DND-41 (cell line): ENCODE measurements at regions not wholly inside any gene's neighbourhood (a gene's known extent, or its start where the extent isn't known, plus 50 kb on each side); places are given as distances from the start of the nearest gene placed in this dataset.

Source experiments
- ATAC-seq: fragments of 200-7000 bp; cut with Tn5 transposase; 3 replicates; pipeline ENCODE4 v1.9.1; 2021; ENCODE audit warnings: low read depth; ENCODE audit not compliant: insufficient read depth
- DNase-seq: peaks from one replicate; pipeline ENCODE4 v3.0.0-alpha.2; 2020
- H2AFZ ChIP-seq: 2 replicates; pipeline ENCODE4 v1.6.0; 2012; ENCODE audit warnings: low read depth, low read length
- H3K27ac ChIP-seq: 2 replicates; pipeline ENCODE4 v1.5.1; 2012; ENCODE audit warnings: low read length, inconsistent platforms
- H3K27me3 ChIP-seq: fragments of 200-600 bp; sonication (generic); 2 replicates; pipeline ENCODE4 v1.6.0; 2012; ENCODE audit warnings: low read length, mild to moderate bottlenecking, inconsistent platforms; ENCODE audit not compliant: insufficient read depth, poor library complexity
- H3K36me3 ChIP-seq: 2 replicates; pipeline ENCODE4 v1.5.1; 2012; ENCODE audit warnings: low read length, inconsistent platforms; ENCODE audit not compliant: insufficient read depth
- H3K4me1 ChIP-seq: 2 replicates; pipeline ENCODE4 v1.5.1; 2012; ENCODE audit warnings: mild to moderate bottlenecking, low read length; ENCODE audit not compliant: insufficient read depth
- H3K4me2 ChIP-seq: 2 replicates; pipeline ENCODE4 v1.6.0; 2012; ENCODE audit warnings: mild to moderate bottlenecking, moderate library complexity, low read length, inconsistent platforms; ENCODE audit not compliant: insufficient read depth
- H3K4me3 ChIP-seq, 2 experiments: fragments of 200-600 bp in 1 of 2; shearing (Covaris generic) in 1 of 2; 2 replicates each; pipeline ENCODE4 v1.5.1; 2012 to 2016; ENCODE audit warnings: inconsistent platforms in 2 of 2, low read length in 2 of 2, mild to moderate bottlenecking in 2 of 2, low read depth in 1 of 2, moderate library complexity in 1 of 2
- H3K79me2 ChIP-seq: 2 replicates; pipeline ENCODE4 v1.6.0; 2012; ENCODE audit warnings: low read length, inconsistent platforms; ENCODE audit not compliant: insufficient read depth
- H3K9ac ChIP-seq: 2 replicates; pipeline ENCODE4 v1.6.0; 2012; ENCODE audit warnings: low read depth, mild to moderate bottlenecking, inconsistent platforms, low read length, moderate library complexity
- H3K9me3 ChIP-seq: 2 replicates; pipeline ENCODE4 v1.5.1; 2012; ENCODE audit warnings: low read length, moderate library complexity, mild to moderate bottlenecking, inconsistent platforms; ENCODE audit not compliant: insufficient read depth, severe bottlenecking
- H4K20me1 ChIP-seq: 2 replicates; pipeline ENCODE4 v1.6.0; 2012; ENCODE audit warnings: low read length; ENCODE audit not compliant: insufficient read depth
- CTCF ChIP-seq: IDR thresholded peaks from 2 replicates; pipeline ENCODE4 v1.5.1; 2012; ENCODE audit warnings: borderline replicate concordance, low read length, moderate library complexity, mild to moderate bottlenecking; ENCODE audit not compliant: poor library complexity, severe bottlenecking; ENCODE audit errors: extremely low read depth
- EZH2 ChIP-seq: IDR thresholded peaks from 3 replicates; pipeline ENCODE4 v1.6.1; 2012; ENCODE audit warnings: borderline replicate concordance, low read depth, mild to moderate bottlenecking, moderate library complexity, low read length, inconsistent platforms; ENCODE audit not compliant: severe bottlenecking

- Histone ChIP-seq H3K9ac (no peak overlapping the region), H3K36me3 (no peaks in the 10 kb centered on the region), H3K4me1 (no peaks in the 10 kb centered on the region), H3K4me3 (no peak overlapping the region), H3K4me2 (no peak overlapping the region), H4K20me1 (no peaks in the 10 kb centered on the region), H3K79me2 (no peaks in the 10 kb centered on the region), H3K9me3 (no peaks in the 10 kb centered on the region), H2AFZ (no peak overlapping the region), H3K27me3 (no peaks in the 10 kb centered on the region), H3K27ac (no peak overlapping the region)
- no peak for TF ChIP-seq EZH2
- no peak for TF ChIP-seq CTCF
- DNase-seq (no peak), ATAC-seq (no peak)
Measured at GRCh38 chr2:145769011-145769716, 1249.2 kb upstream of the ZEB2 start.

- ATAC-seq (no peak), DNase-seq (no peak)
- no peak overlapping the region for H2AFZ ChIP-seq
- no peak overlapping the region for H3K4me3 ChIP-seq
- H3K4me1 ChIP-seq = no peaks in the 10 kb centered on the region
- H3K36me3 ChIP-seq = no peaks in the 10 kb centered on the region
- H3K27ac ChIP-seq = no peak overlapping the region
- H3K9ac ChIP-seq = no peak overlapping the region
- TF ChIP-seq EZH2 (no peak), CTCF (no peak)
- no peaks in the 10 kb centered on the region for H3K79me2 ChIP-seq
- H3K4me2 ChIP-seq = no peak overlapping the region
- H4K20me1 ChIP-seq = no peaks in the 10 kb centered on the region
- no peaks in the 10 kb centered on the region for H3K9me3 ChIP-seq
- H3K27me3 ChIP-seq = no peaks in the 10 kb centered on the region
Measured at GRCh38 chr2:145765874-145766273, 1246.0 kb upstream of the ZEB2 start.

- H3K79me2 ChIP-seq = no peaks in the 10 kb centered on the region
- H3K9ac ChIP-seq = no peak overlapping the region
- no peaks in the 10 kb centered on the region for H3K9me3 ChIP-seq
- no peak for DNase-seq
- H4K20me1 ChIP-seq = no peaks in the 10 kb centered on the region
- no peak for ATAC-seq
- H2AFZ ChIP-seq = no peak overlapping the region
- H3K4me3 ChIP-seq = no peak overlapping the region
- TF ChIP-seq EZH2 (no peak), CTCF (no peak)
- no peaks in the 10 kb centered on the region for H3K4me1 ChIP-seq
- no peak overlapping the region for H3K4me2 ChIP-seq
- no peaks in the 10 kb centered on the region for H3K27me3 ChIP-seq
- no peak overlapping the region for H3K27ac ChIP-seq
- H3K36me3 ChIP-seq = no peaks in the 10 kb centered on the region
Measured at GRCh38 chr2:145764631-145765030, 1244.7 kb upstream of the ZEB2 start.
